ENCODE measurements at regions not wholly inside any gene's neighbourhood (a gene's known extent, or its start where the extent isn't known, plus 50 kb on each side); places are given as distances from the start of the nearest gene placed in this dataset.

DNA sequence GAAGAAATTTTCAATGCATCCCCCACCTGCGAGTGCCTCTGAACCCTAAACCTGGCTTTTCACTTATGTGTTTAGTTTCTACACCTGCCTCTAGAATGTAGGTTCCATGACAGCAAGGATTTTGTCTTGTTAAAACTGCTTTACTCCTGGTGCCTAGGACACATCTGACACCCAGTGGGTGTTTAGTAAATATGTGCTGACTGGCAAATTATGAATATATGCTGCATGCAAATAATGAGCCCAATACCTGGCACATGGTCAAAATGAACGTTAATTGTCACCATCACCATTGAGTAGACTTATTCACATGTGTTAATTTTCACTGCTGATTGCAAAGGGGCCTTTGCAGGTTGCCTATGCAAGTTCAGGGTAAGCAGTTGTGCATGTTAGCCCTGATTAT is 249.9 kb upstream of the WWC1 start:
- TF ChIP-seq EZH2 (IDR thresholded peaks at IDR 0.05; ENCODE audit: insufficient read depth, poor library complexity, severe bottlenecking) (no peak), EZH2phosphoT487 (IDR thresholded peaks at IDR 0.05; ENCODE audit: insufficient read depth, low read depth) (no peak)
